MM.1S (cell line): ENCODE measurements at regions not wholly inside any gene's neighbourhood (a gene's known extent, or its start where the extent isn't known, plus 50 kb on each side); places are given as distances from the start of the nearest gene placed in this dataset.
"Not testable (repeated sequence)": the region's sequence is repeated elsewhere in the genome, so short reads cannot be mapped to it uniquely, and the experiment has no call there.

Source experiments
- EZH2 ChIP-seq: fragments of 300-600 bp; sonication (generic); optimal IDR thresholded peaks from 2 replicates; pipeline ENCODE3; 2017; ENCODE audit warnings: low read depth, mild to moderate bottlenecking, antibody characterized with exemption, low read length, mixed read lengths
- EZH2phosphoT487 ChIP-seq: fragments of 300-600 bp; sonication (generic); IDR thresholded peaks from 2 replicates; pipeline ENCODE4 v1.6.1; 2018; ENCODE audit warnings: antibody characterized with exemption, low read length
- TF ChIP-seq, protein P1 (sequence below): fragments of 300-600 bp; sonication (generic); IDR thresholded peaks from 2 replicates; pipeline ENCODE4 v1.5.1; 2016; ENCODE audit warnings: antibody characterized with exemption, low read length, mixed read lengths

DNA sequence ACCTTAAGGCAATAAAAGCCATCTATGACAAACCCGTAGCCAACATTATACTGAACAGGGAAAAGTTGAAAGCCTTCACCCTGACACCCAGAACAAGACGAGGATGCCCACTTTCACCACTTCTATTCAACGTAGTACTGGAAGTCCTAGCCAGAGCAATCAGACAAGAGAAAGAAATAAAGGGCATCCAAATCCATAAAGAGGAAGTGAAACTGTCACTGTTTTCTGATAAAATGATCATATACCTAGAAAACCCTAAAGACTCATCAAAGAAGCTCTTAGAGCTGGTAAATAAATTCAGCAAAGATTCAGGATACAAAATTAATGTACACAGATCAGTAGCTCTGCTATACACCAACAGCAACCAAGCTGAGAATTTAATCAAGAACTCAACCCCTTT lies 1561.9 kb upstream of the CELF4 start:
- TF ChIP-seq EZH2phosphoT487, EZH2: not testable (repeated sequence)
- TF ChIP-seq, protein P1, sequence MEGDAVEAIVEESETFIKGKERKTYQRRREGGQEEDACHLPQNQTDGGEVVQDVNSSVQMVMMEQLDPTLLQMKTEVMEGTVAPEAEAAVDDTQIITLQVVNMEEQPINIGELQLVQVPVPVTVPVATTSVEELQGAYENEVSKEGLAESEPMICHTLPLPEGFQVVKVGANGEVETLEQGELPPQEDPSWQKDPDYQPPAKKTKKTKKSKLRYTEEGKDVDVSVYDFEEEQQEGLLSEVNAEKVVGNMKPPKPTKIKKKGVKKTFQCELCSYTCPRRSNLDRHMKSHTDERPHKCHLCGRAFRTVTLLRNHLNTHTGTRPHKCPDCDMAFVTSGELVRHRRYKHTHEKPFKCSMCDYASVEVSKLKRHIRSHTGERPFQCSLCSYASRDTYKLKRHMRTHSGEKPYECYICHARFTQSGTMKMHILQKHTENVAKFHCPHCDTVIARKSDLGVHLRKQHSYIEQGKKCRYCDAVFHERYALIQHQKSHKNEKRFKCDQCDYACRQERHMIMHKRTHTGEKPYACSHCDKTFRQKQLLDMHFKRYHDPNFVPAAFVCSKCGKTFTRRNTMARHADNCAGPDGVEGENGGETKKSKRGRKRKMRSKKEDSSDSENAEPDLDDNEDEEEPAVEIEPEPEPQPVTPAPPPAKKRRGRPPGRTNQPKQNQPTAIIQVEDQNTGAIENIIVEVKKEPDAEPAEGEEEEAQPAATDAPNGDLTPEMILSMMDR: not testable (repeated sequence)
